NCI-H510A treated with DMSO at 0.1 percent for 48 hours (cell line): ENCODE measurements at regions not wholly inside any gene's neighbourhood (a gene's known extent, or its start where the extent isn't known, plus 50 kb on each side); places are given as distances from the start of the nearest gene placed in this dataset.

Source experiments
- DNase-seq: peaks from one replicate; lab custom pipeline; 2025; lab: John Stamatoyannopoulos, UW

- DNase-seq = peak; percentile 38
These were observed 395.3 kb downstream of the CD109 start for GRCh38 chr6:74091136-74091793.

GRCh38 chr6:74087899-74088298 is 391.9 kb downstream of the CD109 start:
- no peak for DNase-seq

GRCh38 chr6:74075896-74076295 is 379.9 kb downstream of the CD109 start:
- no peak for DNase-seq

- no peak for DNase-seq
These were observed 379.3 kb downstream of the CD109 start for GRCh38 chr6:74075323-74075722.

GRCh38 chr6:74074645-74075044 is 378.6 kb downstream of the CD109 start:
- no peak for DNase-seq

GRCh38 chr6:74073999-74074398 is 378.0 kb downstream of the CD109 start:
- no peak for DNase-seq

GRCh38 chr6:74073429-74073828 is 377.4 kb downstream of the CD109 start:
- no peak for DNase-seq

- no peak for DNase-seq
These were observed 375.2 kb downstream of the CD109 start for GRCh38 chr6:74071214-74071613.

- no peak for DNase-seq
These were observed 374.7 kb downstream of the CD109 start for GRCh38 chr6:74070711-74071110.

- DNase-seq = no peak
These were observed 374.1 kb downstream of the CD109 start for GRCh38 chr6:74070091-74070490.

GRCh38 chr6:74069089-74069581 is 373.1 kb downstream of the CD109 start:
- no peak for DNase-seq

- no peak for DNase-seq
These were observed 370.3 kb downstream of the CD109 start for GRCh38 chr6:74066168-74066871.

GRCh38 chr6:74065705-74066104 is 369.7 kb downstream of the CD109 start:
- DNase-seq = no peak

- no peak for DNase-seq
These were observed 367.4 kb downstream of the CD109 start for GRCh38 chr6:74063391-74063790.

- DNase-seq = no peak
These were observed 365.2 kb downstream of the CD109 start for GRCh38 chr6:74061201-74061600.

GRCh38 chr6:74060354-74060753 is 364.4 kb downstream of the CD109 start:
- no peak for DNase-seq

GRCh38 chr6:74058606-74059005 is 362.6 kb downstream of the CD109 start:
- no peak for DNase-seq

- DNase-seq = no peak
These were observed 361.3 kb downstream of the CD109 start for GRCh38 chr6:74057326-74057725.

GRCh38 chr6:74054190-74054589 is 358.2 kb downstream of the CD109 start:
- DNase-seq = no peak

GRCh38 chr6:74050921-74051320 is 354.9 kb downstream of the CD109 start:
- no peak for DNase-seq

GRCh38 chr6:74048387-74048786 is 352.4 kb downstream of the CD109 start:
- DNase-seq = no peak

- DNase-seq = no peak
These were observed 348.6 kb downstream of the CD109 start for GRCh38 chr6:74044417-74045096.

- no peak for DNase-seq
These were observed 345.4 kb downstream of the CD109 start for GRCh38 chr6:74041420-74041819.
